H1 (cell line): ENCODE measurements at regions not wholly inside any gene's neighbourhood (a gene's known extent, or its start where the extent isn't known, plus 50 kb on each side); places are given as distances from the start of the nearest gene placed in this dataset.

ENCODE experiments used
- KDM4A ChIP-seq: IDR thresholded peaks from one replicate; pipeline ENCODE4 v1.7.1; 2012; ENCODE audit warnings: low read depth, mild to moderate bottlenecking, moderate library complexity, low read length, inconsistent platforms; ENCODE audit not compliant: severe bottlenecking
- SIX5 ChIP-seq: IDR thresholded peaks from 2 replicates; pipeline ENCODE4 v1.6.1; 2011; ENCODE audit warnings: mild to moderate bottlenecking, low read depth, low read length
- TF ChIP-seq, protein P1 (sequence below): fragments of 300-600 bp; sonication (generic); IDR thresholded peaks from 2 replicates; pipeline ENCODE4 v1.7.1; 2012; ENCODE audit warnings: low read length, moderate library complexity, mild to moderate bottlenecking, inconsistent platforms; ENCODE audit not compliant: insufficient replicate concordance
- TF ChIP-seq, protein P2 (sequence below): IDR thresholded peaks from 2 replicates; pipeline ENCODE4 v1.6.1; 2011; ENCODE audit warnings: low read length, improper control_type of control experiment

DNA sequence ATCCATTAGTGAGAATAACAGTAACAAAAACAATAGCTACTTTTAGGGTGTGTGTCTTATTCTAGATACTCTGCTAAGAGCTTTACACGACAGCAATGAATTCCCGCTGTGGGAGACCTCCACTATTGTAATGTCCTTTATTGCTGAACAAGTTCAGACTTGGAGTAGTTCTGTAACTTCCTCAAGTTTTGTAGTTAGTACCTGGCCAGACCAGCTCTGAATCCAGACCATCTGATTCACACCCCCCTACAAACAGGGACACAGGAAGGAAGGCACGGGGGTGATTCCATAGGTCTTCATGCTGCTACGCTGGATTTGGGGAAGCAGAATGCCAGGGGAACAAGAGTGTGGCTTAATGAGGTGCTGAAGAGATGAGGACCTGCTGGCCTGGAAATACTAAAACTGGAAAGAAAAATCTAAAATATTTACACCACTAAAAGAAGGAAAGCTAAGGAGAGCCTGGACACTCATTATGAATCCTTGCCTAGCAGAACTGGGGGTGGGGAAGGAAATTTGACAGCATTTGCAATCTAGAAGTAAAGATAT is 194.6 kb upstream of the TMEM72 start (continued):
- TF ChIP-seq, protein P1, sequence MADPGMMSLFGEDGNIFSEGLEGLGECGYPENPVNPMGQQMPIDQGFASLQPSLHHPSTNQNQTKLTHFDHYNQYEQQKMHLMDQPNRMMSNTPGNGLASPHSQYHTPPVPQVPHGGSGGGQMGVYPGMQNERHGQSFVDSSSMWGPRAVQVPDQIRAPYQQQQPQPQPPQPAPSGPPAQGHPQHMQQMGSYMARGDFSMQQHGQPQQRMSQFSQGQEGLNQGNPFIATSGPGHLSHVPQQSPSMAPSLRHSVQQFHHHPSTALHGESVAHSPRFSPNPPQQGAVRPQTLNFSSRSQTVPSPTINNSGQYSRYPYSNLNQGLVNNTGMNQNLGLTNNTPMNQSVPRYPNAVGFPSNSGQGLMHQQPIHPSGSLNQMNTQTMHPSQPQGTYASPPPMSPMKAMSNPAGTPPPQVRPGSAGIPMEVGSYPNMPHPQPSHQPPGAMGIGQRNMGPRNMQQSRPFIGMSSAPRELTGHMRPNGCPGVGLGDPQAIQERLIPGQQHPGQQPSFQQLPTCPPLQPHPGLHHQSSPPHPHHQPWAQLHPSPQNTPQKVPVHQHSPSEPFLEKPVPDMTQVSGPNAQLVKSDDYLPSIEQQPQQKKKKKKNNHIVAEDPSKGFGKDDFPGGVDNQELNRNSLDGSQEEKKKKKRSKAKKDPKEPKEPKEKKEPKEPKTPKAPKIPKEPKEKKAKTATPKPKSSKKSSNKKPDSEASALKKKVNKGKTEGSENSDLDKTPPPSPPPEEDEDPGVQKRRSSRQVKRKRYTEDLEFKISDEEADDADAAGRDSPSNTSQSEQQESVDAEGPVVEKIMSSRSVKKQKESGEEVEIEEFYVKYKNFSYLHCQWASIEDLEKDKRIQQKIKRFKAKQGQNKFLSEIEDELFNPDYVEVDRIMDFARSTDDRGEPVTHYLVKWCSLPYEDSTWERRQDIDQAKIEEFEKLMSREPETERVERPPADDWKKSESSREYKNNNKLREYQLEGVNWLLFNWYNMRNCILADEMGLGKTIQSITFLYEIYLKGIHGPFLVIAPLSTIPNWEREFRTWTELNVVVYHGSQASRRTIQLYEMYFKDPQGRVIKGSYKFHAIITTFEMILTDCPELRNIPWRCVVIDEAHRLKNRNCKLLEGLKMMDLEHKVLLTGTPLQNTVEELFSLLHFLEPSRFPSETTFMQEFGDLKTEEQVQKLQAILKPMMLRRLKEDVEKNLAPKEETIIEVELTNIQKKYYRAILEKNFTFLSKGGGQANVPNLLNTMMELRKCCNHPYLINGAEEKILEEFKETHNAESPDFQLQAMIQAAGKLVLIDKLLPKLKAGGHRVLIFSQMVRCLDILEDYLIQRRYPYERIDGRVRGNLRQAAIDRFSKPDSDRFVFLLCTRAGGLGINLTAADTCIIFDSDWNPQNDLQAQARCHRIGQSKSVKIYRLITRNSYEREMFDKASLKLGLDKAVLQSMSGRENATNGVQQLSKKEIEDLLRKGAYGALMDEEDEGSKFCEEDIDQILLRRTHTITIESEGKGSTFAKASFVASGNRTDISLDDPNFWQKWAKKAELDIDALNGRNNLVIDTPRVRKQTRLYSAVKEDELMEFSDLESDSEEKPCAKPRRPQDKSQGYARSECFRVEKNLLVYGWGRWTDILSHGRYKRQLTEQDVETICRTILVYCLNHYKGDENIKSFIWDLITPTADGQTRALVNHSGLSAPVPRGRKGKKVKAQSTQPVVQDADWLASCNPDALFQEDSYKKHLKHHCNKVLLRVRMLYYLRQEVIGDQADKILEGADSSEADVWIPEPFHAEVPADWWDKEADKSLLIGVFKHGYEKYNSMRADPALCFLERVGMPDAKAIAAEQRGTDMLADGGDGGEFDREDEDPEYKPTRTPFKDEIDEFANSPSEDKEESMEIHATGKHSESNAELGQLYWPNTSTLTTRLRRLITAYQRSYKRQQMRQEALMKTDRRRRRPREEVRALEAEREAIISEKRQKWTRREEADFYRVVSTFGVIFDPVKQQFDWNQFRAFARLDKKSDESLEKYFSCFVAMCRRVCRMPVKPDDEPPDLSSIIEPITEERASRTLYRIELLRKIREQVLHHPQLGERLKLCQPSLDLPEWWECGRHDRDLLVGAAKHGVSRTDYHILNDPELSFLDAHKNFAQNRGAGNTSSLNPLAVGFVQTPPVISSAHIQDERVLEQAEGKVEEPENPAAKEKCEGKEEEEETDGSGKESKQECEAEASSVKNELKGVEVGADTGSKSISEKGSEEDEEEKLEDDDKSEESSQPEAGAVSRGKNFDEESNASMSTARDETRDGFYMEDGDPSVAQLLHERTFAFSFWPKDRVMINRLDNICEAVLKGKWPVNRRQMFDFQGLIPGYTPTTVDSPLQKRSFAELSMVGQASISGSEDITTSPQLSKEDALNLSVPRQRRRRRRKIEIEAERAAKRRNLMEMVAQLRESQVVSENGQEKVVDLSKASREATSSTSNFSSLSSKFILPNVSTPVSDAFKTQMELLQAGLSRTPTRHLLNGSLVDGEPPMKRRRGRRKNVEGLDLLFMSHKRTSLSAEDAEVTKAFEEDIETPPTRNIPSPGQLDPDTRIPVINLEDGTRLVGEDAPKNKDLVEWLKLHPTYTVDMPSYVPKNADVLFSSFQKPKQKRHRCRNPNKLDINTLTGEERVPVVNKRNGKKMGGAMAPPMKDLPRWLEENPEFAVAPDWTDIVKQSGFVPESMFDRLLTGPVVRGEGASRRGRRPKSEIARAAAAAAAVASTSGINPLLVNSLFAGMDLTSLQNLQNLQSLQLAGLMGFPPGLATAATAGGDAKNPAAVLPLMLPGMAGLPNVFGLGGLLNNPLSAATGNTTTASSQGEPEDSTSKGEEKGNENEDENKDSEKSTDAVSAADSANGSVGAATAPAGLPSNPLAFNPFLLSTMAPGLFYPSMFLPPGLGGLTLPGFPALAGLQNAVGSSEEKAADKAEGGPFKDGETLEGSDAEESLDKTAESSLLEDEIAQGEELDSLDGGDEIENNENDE = no peak
- TF ChIP-seq KDM4A (no peak), SIX5 (no peak)
- TF ChIP-seq, protein P2, sequence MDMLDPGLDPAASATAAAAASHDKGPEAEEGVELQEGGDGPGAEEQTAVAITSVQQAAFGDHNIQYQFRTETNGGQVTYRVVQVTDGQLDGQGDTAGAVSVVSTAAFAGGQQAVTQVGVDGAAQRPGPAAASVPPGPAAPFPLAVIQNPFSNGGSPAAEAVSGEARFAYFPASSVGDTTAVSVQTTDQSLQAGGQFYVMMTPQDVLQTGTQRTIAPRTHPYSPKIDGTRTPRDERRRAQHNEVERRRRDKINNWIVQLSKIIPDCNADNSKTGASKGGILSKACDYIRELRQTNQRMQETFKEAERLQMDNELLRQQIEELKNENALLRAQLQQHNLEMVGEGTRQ = no peak
